ENCODE measurements at regions not wholly inside any gene's neighbourhood (a gene's known extent, or its start where the extent isn't known, plus 50 kb on each side); places are given as distances from the start of the nearest gene placed in this dataset.

- CTCF ChIA-PET: interaction anchor here (2.4 kb wide), 1 partner anchor 17 kb away, joined by 8 read pairs; no protein-coding TSS in a partner anchor
- Histone ChIP-seq H3K4me2 (ENCODE audit: low read length) (no peak overlapping the region), H3K27me3 (ENCODE audit: insufficient read depth, low read length) (no peaks in the 10 kb centered on the region), H3K9ac (ENCODE audit: low read length) (no peak overlapping the region), H4K20me1 (ENCODE audit: insufficient read depth) (no peaks in the 10 kb centered on the region), H3K79me2 (ENCODE audit: insufficient read depth, low read length) (no peaks in the 10 kb centered on the region), H3K9me2 (ENCODE audit: insufficient read depth) (no peaks in the 10 kb centered on the region), H3K36me3 (ENCODE audit: control insufficient read depth in 1 of 2, insufficient read depth in 2 of 2, low read length in 2 of 2) (no peaks in the 10 kb centered on the region), H3K4me3 (replicated peaks in 1 of 2; ENCODE audit: low read depth in 1 of 2, low read length in 2 of 2) (no peak overlapping the region), H3K4me1 (ENCODE audit: control insufficient read depth in 1 of 2, insufficient read depth in 2 of 2, low read length in 2 of 2) (no peaks in the 10 kb centered on the region), H3K27ac (ENCODE audit: low read depth, low read length) (no peak overlapping the region), H2AFZ (ENCODE audit: low read depth, low read length, poor library complexity, severe bottlenecking) (no peak overlapping the region), H3K9me3 (ENCODE audit: control insufficient read depth in 1 of 2, insufficient read depth in 1 of 2, low read depth in 1 of 2, low read length in 2 of 2) (no peaks in the 10 kb centered on the region)
- no TSS peak for BruUV-seq (replicated peaks)
- TF ChIP-seq EGR1 (IDR thresholded peaks at IDR 0.05; ENCODE audit: low read depth): no peak
- TF ChIP-seq POLR2A (IDR thresholded peaks at IDR 0.05; ENCODE audit: borderline replicate concordance, extremely low read depth, insufficient read depth, insufficient read length): no peak
- TF ChIP-seq ZNF274 (IDR thresholded peaks at IDR 0.05; ENCODE audit: low read depth, low read length): no peak
- no peak for TF ChIP-seq SP1 (IDR thresholded peaks at IDR 0.05; ENCODE audit: low read depth)
- TF ChIP-seq EZH2 (IDR thresholded peaks at IDR 0.05): no peak
- TF ChIP-seq ATF3 (IDR thresholded peaks at IDR 0.05): no peak
- TF ChIP-seq POLR2AphosphoS5 (IDR thresholded peaks at IDR 0.05; ENCODE audit: low read depth, low read length): no peak
- TF ChIP-seq SIN3A (IDR thresholded peaks at IDR 0.05; ENCODE audit: low read depth): no peak
- no peak for TF ChIP-seq TCF7L2 (IDR thresholded peaks at IDR 0.05; ENCODE audit: borderline replicate concordance, extremely low read depth, insufficient read depth, insufficient read length)
- TF ChIP-seq ZBTB33 (IDR thresholded peaks at IDR 0.05; ENCODE audit: extremely low read depth, insufficient replicate concordance, low read length): no peak
- no peak for TF ChIP-seq MAX (IDR thresholded peaks at IDR 0.05)
- no peak for TF ChIP-seq ELF1 (IDR thresholded peaks at IDR 0.05; ENCODE audit: borderline replicate concordance, low read depth)
- TF ChIP-seq CTCF (IDR thresholded peaks at IDR 0.05 in 2 of 3, conservative IDR thresholded peaks at IDR 0.05 in 1 of 3; ENCODE audit: borderline replicate concordance in 1 of 3, insufficient read depth in 1 of 3, low read depth in 2 of 3, low read length in 2 of 3): no peak
- TF ChIP-seq CBX3 (IDR thresholded peaks at IDR 0.05; ENCODE audit: low read depth): no peak
- no peak for TF ChIP-seq REST (IDR thresholded peaks at IDR 0.05; ENCODE audit: low read depth)
- TF ChIP-seq JUND (IDR thresholded peaks at IDR 0.05): no peak
- TF ChIP-seq SRF (IDR thresholded peaks at IDR 0.05; ENCODE audit: low read depth): no peak
- TF ChIP-seq FOSL1 (IDR thresholded peaks at IDR 0.05; ENCODE audit: low read depth): no peak
- TF ChIP-seq CEBPB (IDR thresholded peaks at IDR 0.05; ENCODE audit: low read depth): no peak
- RAD21 ChIA-PET (ENCODE audit: low non-redundant PET in 1 of 2, low total read pairs in 2 of 2, uncharacterized antibody in 2 of 2, unreplicated experiment in 2 of 2): no interaction called here
- intact Hi-C loops (cut with micrococcal nuclease): no loop called here
- ATAC-seq: no peak
- POLR2A ChIA-PET: no interaction called here
- DNase-seq (ENCODE audit: low read depth, low spot score): no peak
Measured at GRCh38 chr4:11970754-11971153, 542.1 kb upstream of the HS3ST1 start.
